Activated CD8-positive, alpha-beta memory T cell treated with anti-CD3 and anti-CD28 coated beads for 1 hour (primary cell): ENCODE measurements at regions not wholly inside any gene's neighbourhood (a gene's known extent, or its start where the extent isn't known, plus 50 kb on each side); places are given as distances from the start of the nearest gene placed in this dataset.

Experiments
- DNase-seq, 2 donors: peaks; one replicate each; pipeline ENCODE4 v3.0.0-alpha.2; 2020; ENCODE audit warnings: low read depth in 1 of 2; ENCODE audit errors: extremely low read depth in 1 of 2

DNA sequence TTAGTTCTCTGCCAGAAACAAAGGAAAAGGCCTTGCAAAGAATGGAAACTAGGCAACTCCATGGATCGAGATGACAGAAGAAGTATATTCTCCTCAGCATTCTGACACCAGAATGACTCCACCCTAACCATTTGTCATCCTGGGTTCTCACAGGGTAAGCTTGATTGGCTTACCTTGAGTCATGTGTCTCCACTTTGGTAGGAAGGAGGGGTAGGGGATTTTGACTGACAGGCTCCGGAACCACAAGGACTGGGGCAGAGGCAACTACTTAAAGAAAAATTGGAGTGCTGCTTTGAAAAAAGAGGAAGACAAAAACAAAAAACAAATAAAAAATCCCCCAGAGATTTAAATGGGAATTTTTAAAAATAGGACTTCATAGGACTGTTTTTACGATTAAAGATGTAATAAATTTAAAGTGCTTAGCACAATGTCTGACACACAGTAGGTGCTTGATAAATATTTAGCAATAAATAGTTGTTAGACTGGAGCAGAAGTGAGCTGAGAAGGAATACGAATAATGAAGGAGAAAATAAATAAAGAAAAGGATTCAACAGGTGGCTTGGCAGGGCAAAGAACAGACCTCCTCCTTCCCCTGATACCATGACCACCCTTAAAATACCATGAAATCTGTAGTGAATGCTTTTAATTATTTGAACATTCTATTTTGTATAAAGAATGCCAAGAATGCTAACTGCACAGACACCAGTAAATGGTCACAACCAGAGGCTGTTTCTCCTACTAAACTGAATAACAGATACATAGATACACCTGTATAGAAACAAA, 230.2 kb downstream of the CDCA7 start:
- DNase-seq, result no peak

DNA sequence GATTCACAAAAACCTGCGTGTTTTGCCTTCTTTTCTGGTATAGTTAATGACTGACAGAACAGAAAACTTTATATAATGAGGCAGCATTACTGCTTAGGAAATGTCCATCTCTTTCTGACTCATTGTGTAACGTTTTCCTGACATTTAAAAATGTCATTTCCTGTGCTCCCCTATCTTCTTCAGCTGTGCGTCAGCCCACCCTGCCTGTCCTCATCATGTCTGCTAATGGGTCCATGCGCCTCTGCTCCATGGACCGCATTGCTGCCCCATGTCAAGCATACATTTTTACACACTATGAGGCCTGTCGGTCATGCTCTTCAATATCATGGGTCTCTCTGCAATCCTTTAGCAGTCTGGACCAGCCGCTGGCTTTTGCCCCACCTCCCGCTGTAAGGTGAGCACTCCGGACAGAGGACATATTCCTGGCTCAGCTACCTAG, 234.3 kb downstream of the CDCA7 start:
- no peak for DNase-seq

DNA sequence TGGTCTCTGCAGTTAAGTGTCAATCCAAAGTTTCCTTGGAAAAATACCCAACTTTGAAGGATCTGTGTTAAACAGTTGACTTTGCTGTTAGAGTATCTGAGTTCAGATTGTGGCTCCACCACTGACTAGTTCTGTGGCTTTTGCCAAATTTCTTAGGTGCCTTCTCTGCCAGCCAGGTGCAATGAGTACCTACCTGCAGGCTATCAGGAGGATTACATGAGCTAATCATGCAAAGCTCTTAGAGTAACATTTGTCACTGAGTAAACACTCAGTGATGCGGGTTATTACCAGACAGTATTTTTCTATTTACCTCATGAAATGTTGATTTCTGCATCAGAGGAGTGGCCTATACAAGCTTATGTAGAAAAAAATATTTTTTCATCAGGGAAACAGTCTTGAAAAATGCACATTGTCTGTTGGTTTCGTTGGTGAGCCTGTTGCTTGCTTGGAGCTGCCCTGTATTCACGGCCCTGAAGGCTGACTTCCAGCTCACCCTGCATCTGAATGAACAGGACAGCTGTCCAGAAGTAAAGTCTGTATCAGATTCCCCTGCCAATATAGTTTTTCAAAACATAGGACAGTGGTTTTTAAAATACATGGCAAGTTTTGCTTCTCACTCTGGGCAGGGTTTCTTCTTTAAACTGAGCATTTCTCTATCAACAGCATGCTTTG, 235.1 kb downstream of the CDCA7 start:
- DNase-seq, result no peak

DNA sequence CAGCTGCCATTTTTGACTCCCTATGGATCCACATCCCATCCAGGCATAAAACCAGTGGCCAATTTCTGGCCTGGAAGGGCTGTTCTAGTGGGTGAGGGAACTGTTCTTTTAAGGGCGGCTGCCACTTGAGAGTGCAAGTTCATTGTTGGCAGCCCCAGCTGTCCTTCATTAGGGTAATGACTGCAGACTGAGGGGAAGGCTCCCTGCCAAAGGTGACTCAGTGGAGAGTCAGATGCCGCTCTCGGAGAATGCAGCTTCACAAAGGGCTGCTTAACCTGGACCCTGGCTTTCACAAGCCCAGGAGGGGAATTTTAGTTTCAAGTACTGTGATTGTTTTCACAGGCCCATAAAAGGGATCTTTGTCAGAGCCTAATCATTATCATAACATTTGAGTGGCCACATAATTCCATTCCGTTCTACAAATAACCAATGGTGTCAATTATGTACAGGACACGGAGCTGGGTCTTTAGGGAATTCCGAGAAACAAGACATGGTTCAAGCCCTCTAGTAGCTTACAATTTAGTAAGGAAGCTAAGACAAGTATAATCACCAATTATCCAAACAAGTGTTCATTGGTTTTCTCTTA, 235.7 kb downstream of the CDCA7 start:
- DNase-seq, result no peak

DNA sequence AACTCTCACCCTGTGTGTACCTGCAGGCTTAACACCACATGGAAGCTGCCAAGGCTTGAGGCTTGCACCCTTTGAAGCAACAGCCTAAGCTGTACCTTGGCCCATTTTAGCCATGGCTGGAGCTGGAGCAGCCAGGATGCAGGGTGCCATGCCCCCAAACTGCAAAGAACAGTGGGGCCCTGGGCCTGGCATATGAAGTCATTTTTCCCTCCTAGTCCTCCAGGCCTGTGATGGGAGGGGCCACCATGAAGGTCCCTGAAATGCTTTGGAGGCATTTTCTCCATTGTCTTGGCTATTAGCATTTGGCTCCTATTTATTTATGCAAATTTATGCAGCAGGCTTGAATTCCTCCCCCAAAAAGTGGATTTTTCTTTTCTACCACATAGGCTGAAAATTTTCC, 238.4 kb downstream of the CDCA7 start:
- DNase-seq, result no peak

DNA sequence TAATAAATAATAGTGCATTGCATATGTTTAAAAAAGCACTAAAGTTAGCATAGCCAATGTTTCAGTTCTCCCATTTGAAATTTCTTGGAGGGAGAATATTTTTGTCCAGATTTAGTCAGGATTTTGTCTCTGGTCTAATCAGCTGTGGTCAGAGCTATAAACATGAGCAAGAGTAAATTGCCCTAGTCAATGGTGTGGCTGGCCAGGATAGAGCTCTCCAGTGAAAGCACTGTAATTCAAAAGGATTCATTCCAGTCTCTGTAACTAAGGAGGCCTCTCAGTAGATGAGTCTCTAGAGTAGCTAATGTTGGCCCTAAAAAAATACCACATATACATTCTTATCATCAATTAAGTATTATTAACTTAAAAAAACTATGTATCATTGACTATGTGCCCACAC, 241.6 kb downstream of the CDCA7 start:
- DNase-seq, result no peak

DNA sequence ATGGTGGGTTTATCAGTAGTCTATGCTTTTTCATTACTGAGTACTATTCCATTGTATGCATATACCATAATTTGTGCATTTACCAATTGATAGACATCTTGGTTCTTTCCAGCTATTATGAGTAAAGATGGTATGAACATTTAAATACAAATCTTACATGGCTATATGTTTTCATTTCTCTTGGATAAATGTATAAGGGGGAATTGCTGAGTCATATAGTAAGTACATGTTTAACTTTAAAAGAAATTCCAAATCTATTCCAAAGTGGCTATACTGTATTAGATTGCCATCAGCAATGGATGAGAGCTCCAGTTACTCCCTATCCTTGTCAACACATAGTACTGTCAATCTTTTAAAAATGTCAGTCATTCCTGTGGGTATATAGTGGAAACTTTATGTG, 243.9 kb downstream of the CDCA7 start:
- no peak for DNase-seq

DNA sequence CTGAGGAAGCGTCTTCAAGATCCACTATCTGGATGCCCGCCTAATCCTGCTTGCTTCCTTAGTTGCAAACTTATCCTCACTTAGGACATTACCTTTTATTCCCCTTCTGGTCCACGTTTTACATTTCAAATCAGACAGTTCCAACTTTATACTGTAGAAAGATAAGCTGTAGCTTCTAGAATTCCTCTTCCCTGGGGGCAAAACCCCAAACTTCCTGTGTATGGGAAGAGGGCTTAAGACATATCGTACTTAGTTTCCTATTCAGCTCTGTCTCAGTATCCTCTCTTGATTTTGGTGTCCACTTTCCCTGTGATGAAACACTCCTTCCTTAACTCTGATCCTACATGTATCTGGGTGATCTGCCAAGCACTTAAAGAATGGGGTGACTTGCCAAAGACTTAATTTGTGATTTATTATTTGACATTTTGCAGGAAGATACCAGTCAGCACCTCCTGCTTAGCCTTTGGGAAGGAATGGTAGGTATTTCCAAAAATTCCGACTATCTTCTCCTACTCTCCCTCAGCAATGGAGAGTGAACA, 245.2 kb downstream of the CDCA7 start:
- no peak for DNase-seq

DNA sequence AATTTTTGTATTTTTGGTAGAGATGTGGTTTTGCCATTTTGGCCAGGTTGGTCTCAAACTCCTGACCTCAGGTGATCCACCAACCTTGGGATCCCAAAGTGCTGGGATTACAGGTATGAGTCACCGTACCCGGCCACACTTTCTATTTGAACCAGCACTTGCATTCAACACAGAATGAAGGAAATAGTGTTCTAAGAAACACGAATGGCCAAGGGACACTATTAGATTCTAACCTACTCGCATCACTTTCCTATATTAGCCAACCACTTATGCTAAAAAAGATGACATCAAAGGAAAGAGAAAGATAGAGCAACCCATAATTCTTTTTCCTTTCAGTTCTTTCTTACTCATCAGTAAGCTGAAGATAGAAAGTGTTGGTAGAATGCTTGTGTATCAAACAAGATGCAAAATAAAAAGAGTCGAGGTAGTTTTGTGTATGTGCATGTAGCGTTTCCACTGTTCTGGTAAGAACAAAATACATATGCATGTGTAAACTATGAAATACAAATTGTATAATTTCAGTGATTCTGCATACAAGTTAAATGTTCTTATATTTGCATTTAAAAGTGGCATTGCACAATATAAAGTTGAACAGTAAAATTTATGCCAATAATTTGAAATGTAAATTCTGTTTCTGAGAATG, 247.6 kb downstream of the CDCA7 start:
- DNase-seq, result no peak

DNA sequence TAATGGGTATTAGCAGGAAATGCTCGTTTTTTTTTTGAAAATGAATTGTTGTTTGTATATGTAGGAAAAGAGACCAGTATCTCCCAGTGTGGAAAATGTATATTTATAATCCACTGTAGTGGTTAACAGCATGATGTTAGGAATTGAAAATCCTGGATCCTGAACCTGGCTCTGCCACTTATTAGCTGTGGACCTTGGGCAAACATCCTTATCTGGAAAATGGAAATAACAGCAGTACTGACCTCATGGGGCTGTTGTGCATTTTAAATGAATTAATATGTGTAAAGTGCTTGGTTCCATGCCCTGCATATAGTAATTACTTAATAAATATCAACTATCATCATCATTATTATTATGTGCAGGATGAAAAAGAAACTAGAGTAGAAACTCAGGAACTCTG, 251.3 kb downstream of the CDCA7 start:
- DNase-seq, result no peak

DNA sequence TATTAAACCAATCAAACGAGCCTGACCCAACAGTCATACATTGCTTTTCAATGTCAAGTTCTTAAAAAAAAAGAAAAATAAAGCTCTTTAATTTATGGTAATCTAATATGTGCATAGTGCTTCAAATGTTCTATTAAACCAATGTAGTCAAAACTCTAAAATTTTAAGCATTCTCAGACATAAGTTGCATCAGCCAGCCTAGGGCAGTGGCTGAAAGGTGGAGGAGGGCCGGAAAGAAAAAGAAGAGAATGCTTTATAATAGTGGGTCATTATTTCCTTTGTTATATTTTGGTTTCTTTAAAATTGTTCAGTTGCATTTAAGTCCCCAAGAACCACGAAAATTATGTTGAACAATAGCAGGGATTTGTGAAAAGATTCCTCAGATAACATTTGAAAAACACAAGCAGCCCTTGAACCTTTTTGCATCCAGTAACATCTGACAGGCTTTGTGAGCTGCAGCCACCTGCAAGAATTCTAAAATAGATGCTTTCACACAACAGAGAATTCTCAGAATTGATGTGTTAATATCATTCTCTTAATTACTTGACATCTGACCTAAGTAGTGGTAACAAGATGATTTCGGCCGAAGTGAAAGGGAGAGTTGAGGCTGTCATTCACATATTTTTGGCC, 252.1 kb downstream of the CDCA7 start:
- no peak for DNase-seq

DNA sequence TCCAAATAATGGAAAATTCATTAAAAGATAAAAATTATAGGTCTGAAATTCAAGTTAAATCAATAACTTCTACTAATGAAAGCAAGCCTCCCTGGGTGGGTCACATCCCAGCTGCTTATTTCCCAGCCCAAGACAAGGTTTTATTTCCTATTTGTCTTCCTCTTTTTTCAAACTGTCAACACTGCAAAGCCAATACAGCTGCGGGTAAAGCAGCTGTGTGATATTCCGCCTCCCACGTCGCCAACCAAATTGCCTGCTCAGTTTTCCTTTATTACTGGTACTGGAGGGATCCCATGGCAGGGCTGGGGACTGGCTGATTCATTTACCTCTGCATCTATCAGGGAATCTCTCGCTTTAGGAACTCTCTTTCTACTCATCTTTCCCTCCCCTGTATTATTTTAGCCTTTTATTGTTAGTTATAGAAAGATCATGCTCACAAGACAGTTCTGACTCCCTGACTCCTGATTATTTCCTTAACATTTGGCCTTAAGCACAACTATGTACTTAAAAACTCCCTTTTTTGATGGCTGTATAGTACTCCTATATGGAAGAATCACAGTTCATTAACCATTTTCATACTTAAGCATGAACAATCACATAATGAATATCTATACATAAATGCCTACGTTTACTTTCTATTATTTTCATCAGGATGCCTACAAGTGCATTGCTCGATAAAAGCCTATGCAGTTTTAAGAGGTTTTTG, 253.1 kb downstream of the CDCA7 start:
- no peak for DNase-seq

DNA sequence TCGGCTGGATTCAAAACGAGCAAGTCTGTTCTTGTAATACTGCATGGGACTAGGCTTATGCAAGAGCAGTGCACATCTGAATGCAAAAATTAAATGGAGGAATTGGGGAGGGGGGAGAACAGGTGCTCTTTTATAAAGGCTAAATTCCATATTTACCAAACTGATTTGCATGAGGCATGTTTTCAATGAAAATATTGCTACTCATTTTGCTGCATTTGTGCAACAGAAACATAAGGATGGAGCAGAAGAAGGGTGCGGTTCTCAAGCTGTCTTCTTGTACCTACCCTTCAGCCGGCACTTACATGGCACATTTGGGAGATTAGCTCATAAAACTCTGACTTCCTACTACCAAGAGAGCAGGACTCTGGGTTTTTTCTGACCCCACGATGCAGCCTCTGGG, 256.4 kb downstream of the CDCA7 start:
- DNase-seq, result no peak

DNA sequence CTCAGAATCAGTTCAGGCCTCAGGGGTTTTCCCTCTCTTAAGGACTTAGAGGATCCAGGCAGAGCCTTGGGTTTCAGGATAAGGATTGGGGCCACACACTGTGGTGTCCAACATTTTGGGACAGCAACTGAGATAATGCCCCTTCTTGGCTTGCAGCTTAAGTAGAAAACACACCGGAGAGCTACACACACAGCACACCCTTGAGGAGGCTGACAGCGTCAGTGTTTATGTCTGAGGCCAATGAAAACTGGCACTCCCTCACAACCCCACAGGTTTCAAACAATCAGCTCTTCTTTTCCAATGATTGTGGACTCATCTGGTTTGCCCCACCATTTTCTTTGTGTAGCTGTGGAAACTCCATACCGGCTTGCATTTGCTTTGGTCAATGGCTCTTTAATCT, 257.7 kb downstream of the CDCA7 start:
- no peak for DNase-seq

DNA sequence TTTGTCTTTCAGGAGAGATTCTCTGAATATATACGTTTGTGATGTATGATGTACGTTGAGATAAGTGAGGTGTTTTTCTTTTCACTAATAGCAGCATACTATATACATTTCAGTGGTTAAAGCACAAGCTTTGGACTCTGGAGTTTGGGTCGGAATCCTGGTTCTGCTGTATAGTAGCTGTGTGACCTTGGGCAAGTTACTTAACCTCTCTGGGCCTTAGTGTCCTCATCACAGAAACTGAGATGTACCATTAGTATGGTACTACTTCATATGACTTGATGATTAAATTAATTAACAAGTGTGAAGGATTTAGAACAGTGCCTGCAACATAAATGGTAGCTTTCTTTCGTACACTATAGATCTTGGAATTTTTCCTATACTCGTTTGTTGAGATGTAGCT, 258.7 kb downstream of the CDCA7 start:
- DNase-seq, result no peak

DNA sequence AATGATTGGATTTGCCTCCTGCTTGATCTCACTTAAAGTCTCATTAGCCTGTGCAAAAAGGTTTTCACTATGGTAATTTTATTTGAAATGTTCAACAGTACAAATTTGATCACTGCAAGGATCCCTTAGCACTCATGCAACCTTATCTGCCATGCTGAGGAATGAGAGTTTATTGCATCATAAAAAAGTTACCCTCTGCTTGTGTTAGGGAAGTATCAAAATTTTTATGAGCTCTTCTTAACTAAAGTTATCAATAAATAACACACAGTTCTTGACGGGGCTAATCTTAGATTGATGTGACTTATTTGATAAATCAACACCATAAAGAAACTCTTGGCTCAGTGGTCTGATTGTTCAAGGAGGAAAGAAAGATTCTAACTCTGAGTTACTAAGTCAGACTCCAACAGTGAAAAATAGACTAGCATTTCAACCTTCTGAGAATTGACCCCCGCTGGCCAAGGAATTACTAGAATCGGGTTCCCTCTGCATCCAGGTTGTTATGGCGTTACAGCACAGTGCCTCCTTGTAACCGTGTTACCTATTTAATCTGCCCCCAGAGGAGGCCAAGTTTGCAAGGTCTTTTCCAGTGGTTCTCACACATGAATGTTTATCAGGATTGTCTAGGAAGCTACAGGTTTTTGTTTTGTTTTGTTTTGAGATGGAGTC, 259.7 kb downstream of the CDCA7 start:
- DNase-seq, result no peak

DNA sequence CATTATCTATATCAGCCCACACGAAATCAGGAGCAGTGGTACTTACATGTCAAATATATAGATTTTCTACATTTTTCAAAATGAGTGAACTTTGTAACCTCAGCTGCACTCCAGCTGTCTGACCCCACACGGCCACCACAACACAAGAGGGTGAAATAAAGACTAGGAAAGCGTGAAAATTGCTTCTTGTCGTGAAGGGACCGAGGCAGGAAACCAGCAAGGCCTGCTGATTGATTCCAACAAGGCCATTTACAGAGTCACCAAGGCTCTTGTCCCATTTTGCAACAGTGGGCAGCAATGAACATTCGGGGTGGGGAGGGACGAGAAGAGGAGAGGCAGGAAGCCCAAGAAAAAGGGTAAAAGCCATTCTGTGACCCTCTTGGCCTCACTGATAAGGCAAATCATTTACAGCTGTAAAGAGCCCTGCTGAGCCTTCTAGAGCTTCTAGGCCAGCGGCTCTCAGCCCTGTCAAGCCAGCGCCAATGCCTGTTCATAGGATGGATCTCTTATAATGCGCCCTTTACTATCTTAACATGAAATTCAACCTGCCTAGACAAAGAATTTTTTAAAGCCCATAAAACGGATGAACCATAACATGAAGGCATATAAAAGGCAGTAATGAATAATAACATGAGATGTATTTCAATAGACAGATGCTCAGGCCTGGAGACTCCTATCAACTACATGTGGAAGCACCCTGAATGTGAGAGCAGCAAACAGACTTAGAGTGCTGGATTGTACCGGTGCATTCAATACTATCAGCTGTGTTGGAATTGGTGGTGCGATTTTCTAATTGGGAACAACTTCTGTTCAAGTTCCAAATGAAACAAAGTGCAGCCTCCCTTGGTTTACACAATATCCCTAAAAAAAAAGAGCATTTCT, 269.0 kb downstream of the CDCA7 start:
- DNase-seq, result no peak

DNA sequence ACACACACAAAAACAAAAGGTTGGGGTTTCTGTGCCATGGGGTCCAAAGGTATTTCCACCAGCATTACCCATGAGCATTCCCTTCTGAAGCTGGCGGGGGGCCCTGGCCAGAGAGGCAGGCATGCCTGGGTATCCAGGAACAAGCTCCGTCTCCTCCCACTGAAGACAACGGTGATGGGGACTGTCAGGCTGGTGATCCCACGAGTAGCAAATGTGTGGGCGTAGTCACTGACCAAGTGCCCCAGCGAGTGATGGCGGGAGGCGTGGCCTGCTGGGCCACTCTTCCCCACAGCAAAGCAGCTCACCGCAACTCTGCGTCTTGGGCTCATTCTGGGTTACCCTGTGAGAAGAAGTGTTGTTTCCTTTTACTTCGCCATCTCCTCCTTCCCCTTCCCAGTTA, 270.6 kb downstream of the CDCA7 start:
- DNase-seq, result no peak

DNA sequence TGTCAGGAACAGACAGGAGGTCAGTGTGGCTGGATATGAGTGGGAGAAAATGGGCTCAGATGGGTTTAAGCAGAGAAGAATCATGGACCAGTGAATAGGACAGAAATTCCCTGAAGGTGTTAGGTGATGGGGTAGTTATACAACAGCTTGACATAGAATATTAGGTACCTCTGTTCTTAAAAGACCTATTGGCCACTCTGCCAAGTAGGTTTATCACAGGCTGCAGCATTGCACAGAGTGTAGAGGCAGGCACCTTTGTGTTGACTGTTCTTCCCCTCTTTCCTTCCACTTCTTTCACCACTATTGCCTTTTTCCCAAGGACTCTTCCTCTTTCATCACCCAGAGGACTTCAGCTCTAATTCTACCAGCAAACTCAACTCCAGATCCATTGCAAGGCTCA, 274.4 kb downstream of the CDCA7 start:
- DNase-seq, result no peak
